Right forelimb (tissue), 1 donor: ENCODE measurements at regions not wholly inside any gene's neighbourhood (a gene's known extent, or its start where the extent isn't known, plus 50 kb on each side); places are given as distances from the start of the nearest gene placed in this dataset.

ENCODE experiments used
- DNase-seq: peaks from one replicate; pipeline ENCODE4 v3.0.0-alpha.2; 2018

DNA sequence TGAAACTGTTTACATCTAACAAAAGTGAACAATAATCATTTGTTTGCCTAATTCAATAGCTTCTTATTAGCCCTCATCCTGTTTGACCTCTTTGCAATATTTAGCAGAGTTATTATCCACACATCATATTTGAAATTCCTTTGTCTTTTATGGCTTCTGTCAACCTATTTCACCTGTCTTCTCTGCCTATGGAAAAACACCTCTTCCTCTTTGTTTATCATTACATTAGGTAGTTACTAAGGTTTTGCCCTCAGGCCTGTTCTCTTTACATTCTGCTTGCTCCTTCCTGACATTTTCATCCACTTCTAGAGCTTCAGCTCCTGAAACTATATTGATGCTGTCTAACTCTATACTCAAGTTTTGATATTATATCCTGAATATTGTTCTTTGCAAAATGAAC, 183.0 kb downstream of the SUCNR1 start:
- no peak for DNase-seq

GRCh38 chr3:152056987-152057386, 183.5 kb downstream of the SUCNR1 start:
- DNase-seq, result no peak

DNA sequence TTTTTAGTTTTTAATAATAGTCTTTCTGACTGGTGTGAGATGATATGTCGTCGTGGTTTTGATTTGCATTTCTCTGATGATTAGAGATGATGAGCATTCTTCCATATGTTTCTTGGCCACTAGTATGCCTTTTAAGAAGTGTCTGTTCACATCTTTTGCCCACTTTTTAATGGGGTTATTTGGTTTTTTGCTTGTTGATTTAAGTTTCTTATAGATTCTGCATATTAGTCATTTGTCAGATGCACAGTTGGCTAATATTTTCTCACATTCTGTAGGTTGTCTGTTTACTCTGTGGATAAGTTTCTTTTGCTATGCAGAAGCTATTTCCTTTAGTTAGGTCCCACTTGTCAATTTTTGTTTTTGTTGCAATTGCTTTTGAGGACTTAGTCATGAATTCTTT, 185.4 kb downstream of the SUCNR1 start:
- DNase-seq, result no peak

- no peak for DNase-seq
These were observed 187.3 kb downstream of the SUCNR1 start for GRCh38 chr3:152060701-152061100.

- DNase-seq, result no peak
These were observed 187.9 kb downstream of the SUCNR1 start for GRCh38 chr3:152061296-152061695.

- DNase-seq, result no peak
These were observed 196.4 kb downstream of the SUCNR1 start for GRCh38 chr3:152069871-152070270.

DNA sequence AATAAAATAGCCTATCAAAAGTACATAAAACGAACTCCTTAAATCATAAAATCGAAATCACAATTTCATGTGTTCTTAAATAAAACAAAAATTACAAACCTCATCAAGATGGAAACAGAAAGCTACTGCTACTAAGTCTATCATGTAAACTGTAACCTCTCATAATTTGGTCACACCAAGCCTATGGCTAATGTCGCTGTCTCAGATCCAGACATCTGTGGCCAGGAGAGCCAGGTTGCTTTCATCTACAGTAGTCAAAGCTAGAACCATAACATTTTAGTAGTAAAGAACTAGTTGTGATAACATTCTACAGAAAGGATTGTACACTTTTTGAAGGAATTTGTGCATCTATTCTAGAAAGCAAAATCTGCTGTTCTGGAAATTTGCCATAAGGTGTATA, 197.4 kb upstream of the MBNL1 start:
- DNase-seq, result no peak

GRCh38 chr3:152071924-152072323, 196.8 kb upstream of the MBNL1 start:
- no peak for DNase-seq

DNA sequence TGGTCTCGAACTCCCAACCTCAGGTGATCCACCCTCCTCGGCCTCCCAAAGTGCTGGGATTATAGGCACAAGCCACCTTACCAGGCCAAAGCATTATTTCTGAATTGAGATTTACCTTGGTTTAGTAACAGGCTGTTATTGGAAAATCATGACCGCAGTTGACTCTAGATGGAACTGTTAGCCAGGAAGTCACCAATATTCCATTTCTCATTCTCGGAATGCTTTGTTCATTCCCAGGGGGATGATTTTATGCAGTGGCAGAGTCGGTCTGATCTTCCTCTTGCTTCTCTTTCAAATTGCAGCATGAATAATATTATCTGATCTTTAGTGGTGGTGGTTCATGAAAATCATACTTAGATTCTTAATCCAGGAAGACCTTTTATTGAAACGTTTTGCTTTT, 195.5 kb upstream of the MBNL1 start:
- DNase-seq, result no peak

GRCh38 chr3:152076148-152076547, 192.6 kb upstream of the MBNL1 start:
- DNase-seq, result no peak

DNA sequence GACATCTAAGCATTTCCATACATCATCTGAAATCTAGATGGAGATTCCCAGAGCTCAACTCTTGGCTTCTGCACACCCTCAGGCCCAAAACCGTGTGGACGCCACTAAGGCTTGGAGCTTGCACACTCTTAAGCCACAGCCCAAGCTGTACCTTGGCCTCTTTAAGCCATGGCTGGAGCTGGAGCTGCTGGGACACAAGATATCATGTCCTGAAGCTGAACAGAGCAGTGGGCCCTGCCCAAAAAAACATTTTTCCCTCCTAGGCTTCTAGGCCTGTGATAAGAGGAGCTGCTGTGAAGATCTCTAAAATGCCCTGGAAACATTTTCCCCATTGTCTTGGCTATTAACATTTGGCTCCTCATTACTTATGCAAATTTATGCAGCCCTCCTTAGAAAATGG, 188.7 kb upstream of the MBNL1 start:
- DNase-seq, result no peak

DNA sequence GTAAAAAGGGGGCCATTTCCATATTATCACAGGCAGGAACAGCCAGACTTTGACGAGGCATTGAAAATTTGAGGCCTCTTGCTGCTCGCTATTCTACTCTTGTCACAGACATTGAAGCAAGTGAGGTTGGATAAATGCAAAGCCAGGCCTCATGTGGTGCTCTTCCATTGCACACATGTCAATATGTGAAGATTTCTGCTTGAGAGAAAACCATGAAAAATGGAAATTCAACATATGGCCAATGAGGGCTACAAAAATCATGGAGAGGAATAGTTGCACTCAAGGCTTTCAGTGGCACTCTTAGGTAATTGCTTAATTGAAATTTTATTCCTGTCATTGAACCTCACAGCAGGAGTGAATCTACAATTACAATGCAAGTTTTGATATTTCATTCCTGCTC, 185.6 kb upstream of the MBNL1 start:
- no peak for DNase-seq

GRCh38 chr3:152084441-152085158, 184.1 kb upstream of the MBNL1 start:
- DNase-seq, result no peak

DNA sequence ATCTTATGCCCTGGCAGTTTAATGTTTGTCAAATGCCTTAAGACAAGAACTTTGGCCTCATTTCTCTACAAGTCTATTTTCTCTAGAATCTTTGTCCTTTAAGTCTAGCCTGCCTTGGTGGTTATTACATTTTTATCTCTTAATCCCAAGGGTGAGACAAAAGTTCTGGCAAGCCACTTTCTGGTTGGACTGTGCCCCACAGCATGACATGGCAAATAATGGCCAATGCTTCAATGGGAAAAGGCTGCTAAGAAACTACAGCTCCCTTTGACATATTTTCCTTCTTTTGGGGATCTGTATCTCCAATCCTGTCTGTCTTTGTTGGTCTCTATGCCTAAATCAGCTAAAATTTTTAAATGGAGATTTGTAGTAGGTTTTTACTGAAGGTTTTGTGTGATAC, 181.6 kb upstream of the MBNL1 start:
- DNase-seq, result no peak

DNA sequence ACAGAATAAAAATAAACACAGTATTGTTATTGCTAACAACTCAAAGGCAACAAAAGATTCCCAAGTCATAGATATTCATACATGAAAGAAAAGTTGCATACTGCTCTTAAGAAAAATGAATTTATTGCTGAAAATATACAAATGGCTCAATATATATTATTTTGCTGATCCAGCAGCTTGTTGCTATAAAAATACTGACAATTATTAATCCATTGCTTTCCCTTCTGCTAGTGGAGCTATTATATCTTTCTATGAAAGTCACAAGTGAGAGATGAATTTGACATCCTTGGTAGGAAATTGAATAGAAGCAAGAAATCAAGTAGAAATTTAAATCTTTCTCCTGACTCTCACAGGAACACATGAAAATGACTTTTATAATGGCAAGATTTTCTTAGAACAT, 179.2 kb upstream of the MBNL1 start:
- DNase-seq, result no peak

- no peak for DNase-seq
These were observed 177.0 kb upstream of the MBNL1 start for GRCh38 chr3:152091725-152092124.

DNA sequence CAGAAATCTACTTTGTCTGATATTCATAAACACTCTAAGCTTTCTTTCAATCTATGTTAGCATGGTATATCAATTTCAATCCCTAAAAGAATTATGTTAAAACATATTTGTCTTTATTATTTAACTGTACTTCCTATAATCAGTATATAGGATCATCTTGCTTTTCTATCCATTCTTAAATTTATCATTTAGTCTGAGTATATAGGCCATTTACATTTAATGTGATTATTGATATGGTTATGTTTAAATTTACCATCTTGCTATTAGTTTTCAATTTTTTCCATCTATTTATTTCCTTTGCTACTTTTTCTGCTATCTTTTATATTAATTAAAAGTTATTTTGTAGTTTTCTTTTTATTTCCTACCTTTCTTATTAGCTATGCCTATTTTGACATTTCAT, 174.8 kb upstream of the MBNL1 start:
- DNase-seq, result no peak

DNA sequence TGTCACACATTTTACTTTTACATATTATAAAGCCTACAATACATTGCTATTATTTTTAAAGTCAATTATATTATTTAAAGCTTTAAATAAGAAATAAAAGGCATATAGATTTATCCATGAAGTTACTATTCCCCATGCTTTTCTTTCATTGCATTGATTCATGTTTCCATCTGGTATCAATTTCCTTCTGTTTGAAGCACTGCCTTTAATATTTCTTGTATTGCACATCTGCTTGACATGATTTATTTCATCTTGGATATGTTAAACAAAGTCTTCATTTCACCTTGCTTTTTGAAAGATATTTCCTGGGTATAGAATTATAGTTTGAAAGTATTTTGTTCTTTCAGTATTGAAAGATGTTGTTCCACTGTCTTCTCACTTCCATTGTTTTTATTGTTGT, 174.3 kb upstream of the MBNL1 start:
- DNase-seq, result no peak

DNA sequence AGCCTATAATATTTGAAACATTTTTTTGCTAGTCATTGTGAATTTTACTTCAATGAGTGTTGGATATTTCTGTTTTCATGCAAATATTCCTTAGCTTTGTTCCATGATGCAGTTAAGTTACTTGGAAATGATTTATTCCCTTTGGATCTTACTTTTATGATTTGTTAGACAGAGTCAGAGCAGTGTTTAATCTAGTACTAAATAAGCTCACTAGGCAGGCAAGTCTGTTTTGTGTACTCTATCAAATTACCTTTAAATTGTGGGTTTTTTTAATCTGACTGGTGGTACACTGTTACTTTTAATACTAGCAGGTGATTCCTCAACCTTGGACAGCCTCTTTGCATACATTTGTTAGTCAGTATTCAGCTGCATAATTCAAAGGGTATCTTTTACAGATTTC, 173.3 kb upstream of the MBNL1 start:
- DNase-seq, result no peak

GRCh38 chr3:152096280-152096906, 172.3 kb upstream of the MBNL1 start:
- no peak for DNase-seq

GRCh38 chr3:152097120-152097519, 171.6 kb upstream of the MBNL1 start:
- no peak for DNase-seq

DNA sequence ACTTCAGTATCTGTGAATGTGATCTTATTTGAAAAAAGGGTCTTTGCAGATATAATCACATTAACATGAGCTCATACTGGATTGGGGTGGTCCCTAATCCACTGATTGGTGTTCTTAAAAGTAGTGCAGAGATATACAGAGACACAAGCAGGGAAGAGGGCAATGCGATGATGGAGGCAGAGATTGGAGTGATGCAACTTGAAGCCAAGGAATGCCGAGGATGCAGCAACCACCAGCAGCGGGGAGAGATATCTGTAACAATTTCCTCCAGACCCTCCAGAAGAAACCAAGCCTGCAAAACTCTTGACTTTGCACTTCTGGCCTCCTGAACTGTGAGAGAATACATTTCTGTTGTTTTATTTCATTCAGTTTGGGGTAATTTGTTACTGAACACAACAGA, 171.0 kb upstream of the MBNL1 start:
- no peak for DNase-seq

DNA sequence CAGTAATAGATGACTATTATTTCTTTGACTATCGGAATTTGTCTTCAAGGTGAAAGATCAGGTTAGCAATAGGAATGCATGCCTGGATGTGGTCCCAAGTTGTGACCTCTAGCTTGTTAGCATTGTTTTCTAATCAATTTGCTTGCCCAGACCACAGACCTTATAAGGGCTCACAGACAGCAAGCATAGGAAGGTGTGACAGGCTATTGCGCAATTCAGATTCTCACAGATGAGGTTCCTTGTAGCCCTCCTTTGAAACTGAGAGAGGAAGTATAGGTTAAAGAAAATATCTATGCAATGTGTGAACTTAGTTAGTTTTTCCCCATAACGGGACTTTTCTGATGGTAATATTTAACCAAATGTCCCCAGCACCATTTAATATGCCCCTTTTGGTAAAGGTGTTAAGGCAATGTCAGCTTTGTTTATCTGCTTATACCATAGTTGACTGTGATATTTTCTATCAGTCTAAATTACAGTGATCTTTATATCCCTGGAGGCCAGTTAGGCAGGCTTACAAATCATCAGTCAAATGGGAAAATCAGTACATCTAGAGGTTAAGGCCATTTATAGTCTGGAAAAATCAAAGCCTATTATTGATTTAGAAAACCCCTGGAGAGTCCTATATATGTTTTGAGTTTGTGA, 168.1 kb upstream of the MBNL1 start:
- no peak for DNase-seq

- no peak for DNase-seq
These were observed 166.3 kb upstream of the MBNL1 start for GRCh38 chr3:152102410-152102809.

DNA sequence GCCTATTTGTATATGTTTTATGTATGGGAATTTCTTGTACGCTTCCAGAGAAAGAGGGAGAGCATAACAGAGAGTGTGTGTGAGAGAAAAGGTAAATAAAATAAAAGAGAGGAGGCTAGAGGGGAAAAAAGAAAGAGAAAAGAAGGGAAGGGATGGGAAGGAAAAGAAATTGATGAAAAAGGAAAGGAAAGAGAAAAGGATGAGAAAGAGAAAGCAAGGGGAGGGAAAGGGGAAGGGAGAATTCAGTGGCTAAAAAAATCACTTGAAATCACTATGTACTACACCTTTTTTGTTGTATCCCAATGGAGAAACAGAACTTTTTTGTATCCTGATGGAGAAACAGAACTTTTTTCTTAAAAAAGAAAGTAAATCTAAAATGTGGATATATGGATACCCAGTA, 165.5 kb upstream of the MBNL1 start:
- no peak for DNase-seq
